ENCODE measurements at regions not wholly inside any gene's neighbourhood (a gene's known extent, or its start where the extent isn't known, plus 50 kb on each side); places are given as distances from the start of the nearest gene placed in this dataset.

DNA sequence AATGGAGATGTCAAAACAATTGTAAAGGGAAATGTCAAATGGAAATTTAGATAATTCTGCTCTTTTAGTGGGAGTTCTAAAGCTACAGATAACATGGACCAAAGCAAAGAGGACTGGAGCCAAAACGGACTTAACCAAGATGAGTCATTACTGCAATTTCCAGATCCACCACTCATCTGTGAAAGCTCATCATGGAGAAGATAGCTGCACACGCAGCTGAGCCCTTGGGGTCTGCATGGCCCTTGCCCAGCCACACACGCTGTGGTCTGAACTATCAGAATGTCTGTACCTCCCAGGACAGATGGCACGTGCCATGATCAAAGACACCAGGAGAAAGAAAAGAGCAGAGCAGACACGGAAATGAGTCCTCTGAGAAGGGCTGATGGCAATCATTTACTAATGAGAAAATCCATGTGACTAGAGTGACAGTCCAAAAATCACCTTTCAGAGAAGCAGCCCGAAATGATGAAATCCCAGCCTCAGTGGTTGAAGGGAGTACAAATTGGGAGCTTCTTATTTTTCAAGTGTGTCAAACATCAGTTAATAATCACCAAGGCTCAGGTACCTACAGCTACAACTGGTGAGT, 177.9 kb upstream of the MGMT start:
- no peak overlapping the region for H3K27ac ChIP-seq (ENCODE audit: low read depth, low read length)
- Mint-ChIP-seq H3K4me3 (no peak overlapping the region), H3K36me3 (no peaks in the 10 kb centered on the region), H3K27ac (no peak overlapping the region), H3K4me1 (no peaks in the 10 kb centered on the region), H3K27me3 (peaks cover 0 to 23% (median 8%) of the 10 kb centered on the region in 5 donors), H3K9me3 (peaks cover 0 to 6% (median 0%) of the 10 kb centered on the region in 11 donors)
- intact Hi-C loops (cut with micrococcal nuclease) = no loop called here
- no peak overlapping the region for H3K4me3 ChIP-seq (ENCODE audit: low read length)
- no peak for ATAC-seq
- no peak for DNase-seq
- ChIA-PET POLR2A (no interaction called here), CTCF (no interaction called here)
- no peaks in the 10 kb centered on the region for H3K4me1 ChIP-seq (ENCODE audit: control insufficient read depth in 2 of 2, insufficient read depth in 2 of 2, low read length in 2 of 2)
- H3K9me3 ChIP-seq (ENCODE audit: control insufficient read depth in 2 of 3, low read length in 3 of 3) = no peaks in the 10 kb centered on the region
- H3K27me3 ChIP-seq (ENCODE audit: control insufficient read depth in 2 of 2, insufficient read depth in 2 of 2, low read length in 2 of 2) = no peaks in the 10 kb centered on the region
- H3K36me3 ChIP-seq (ENCODE audit: control insufficient read depth in 2 of 3, insufficient read depth in 3 of 3, low read length in 3 of 3) = no peaks in the 10 kb centered on the region

- peaks cover 0 to 6% (median 0%) of the 10 kb centered on the region in 11 donors for H3K9me3 Mint-ChIP-seq
- no peaks in the 10 kb centered on the region for H3K4me1 ChIP-seq (ENCODE audit: control insufficient read depth in 2 of 2, insufficient read depth in 2 of 2, low read length in 2 of 2)
- H3K4me3 ChIP-seq (ENCODE audit: low read length) = no peak overlapping the region
- POLR2A ChIA-PET = no interaction called here
- CTCF ChIA-PET = interaction anchor here (0.8 kb wide), 1 partner anchor 92 kb away, joined by 3 read pairs; no protein-coding TSS in a partner anchor
- H3K4me1 Mint-ChIP-seq = no peaks in the 10 kb centered on the region
- H3K36me3 Mint-ChIP-seq = no peaks in the 10 kb centered on the region
- DNase-seq (no peak), ATAC-seq (no peak)
- H3K27ac ChIP-seq (ENCODE audit: low read depth, low read length) = no peak overlapping the region
- H3K27me3 ChIP-seq (ENCODE audit: control insufficient read depth in 2 of 2, insufficient read depth in 2 of 2, low read length in 2 of 2) = no peaks in the 10 kb centered on the region
- intact Hi-C loops (cut with micrococcal nuclease) = no loop called here
- no peaks in the 10 kb centered on the region for H3K9me3 ChIP-seq (ENCODE audit: control insufficient read depth in 2 of 3, low read length in 3 of 3)
- H3K27me3 Mint-ChIP-seq = peaks cover 0 to 32% (median 10%) of the 10 kb centered on the region in 5 donors
- no peak overlapping the region for H3K4me3 Mint-ChIP-seq
- H3K27ac Mint-ChIP-seq = no peak overlapping the region
- H3K36me3 ChIP-seq (ENCODE audit: control insufficient read depth in 2 of 3, insufficient read depth in 3 of 3, low read length in 3 of 3) = no peaks in the 10 kb centered on the region
These were observed 172.9 kb upstream of the MGMT start for GRCh38 chr10:129293991-129294700.

- no peak for DNase-seq
- no peak overlapping the region for H3K4me3 Mint-ChIP-seq
- Histone ChIP-seq H3K9me3 (ENCODE audit: control insufficient read depth in 2 of 3, low read length in 3 of 3) (no peaks in the 10 kb centered on the region), H3K27ac (ENCODE audit: low read depth, low read length) (no peak overlapping the region), H3K27me3 (ENCODE audit: control insufficient read depth in 2 of 2, insufficient read depth in 2 of 2, low read length in 2 of 2) (no peaks in the 10 kb centered on the region), H3K36me3 (ENCODE audit: control insufficient read depth in 2 of 3, insufficient read depth in 3 of 3, low read length in 3 of 3) (no peaks in the 10 kb centered on the region), H3K4me3 (ENCODE audit: low read length) (no peak overlapping the region), H3K4me1 (ENCODE audit: control insufficient read depth in 2 of 2, insufficient read depth in 2 of 2, low read length in 2 of 2) (no peaks in the 10 kb centered on the region)
- POLR2A ChIA-PET = no interaction called here
- H3K36me3 Mint-ChIP-seq = no peaks in the 10 kb centered on the region
- H3K27me3 Mint-ChIP-seq = peaks cover 3 to 35% (median 10%) of the 10 kb centered on the region in 5 donors
- CTCF ChIA-PET = no interaction called here
- H3K27ac Mint-ChIP-seq = no peak overlapping the region
- H3K4me1 Mint-ChIP-seq = no peaks in the 10 kb centered on the region
- H3K9me3 Mint-ChIP-seq = peaks cover 0 to 6% (median 0%) of the 10 kb centered on the region in 11 donors
- no peak for ATAC-seq
- intact Hi-C loops (cut with micrococcal nuclease) = no loop called here
These were observed 172.1 kb upstream of the MGMT start for GRCh38 chr10:129294944-129295343.

DNA sequence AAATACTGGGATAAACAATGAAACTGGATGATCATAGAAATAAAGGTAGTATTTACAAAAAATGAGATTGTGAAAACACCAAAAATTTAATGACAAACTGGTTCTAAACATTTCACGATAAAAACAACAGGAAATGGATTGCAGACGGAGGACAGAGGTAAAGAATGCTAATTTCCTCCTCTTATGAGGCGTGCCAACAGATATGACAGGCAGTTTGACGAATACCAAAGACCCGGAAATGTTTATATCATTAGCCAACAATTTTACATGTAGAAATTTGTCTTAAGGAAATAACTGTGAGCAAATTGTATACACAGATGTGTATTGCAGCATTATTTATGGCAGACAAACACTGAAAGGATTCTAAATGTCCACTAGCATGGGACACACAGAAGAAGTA, 162.0 kb upstream of the MGMT start:
- no peak overlapping the region for H3K4me3 ChIP-seq (ENCODE audit: low read length)
- H3K9me3 Mint-ChIP-seq = peaks cover 0 to 1% (median 0%) of the 10 kb centered on the region in 11 donors
- no peak overlapping the region for H3K4me3 Mint-ChIP-seq
- peaks cover 0 to 12% (median 4%) of the 10 kb centered on the region in 5 donors for H3K27me3 Mint-ChIP-seq
- H3K27ac ChIP-seq (ENCODE audit: low read depth, low read length) = no peak overlapping the region
- H3K27ac Mint-ChIP-seq = no peak overlapping the region
- intact Hi-C loops (cut with micrococcal nuclease) = no loop called here
- H3K36me3 Mint-ChIP-seq = no peaks in the 10 kb centered on the region
- no peaks in the 10 kb centered on the region for H3K4me1 ChIP-seq (ENCODE audit: control insufficient read depth in 2 of 2, insufficient read depth in 2 of 2, low read length in 2 of 2)
- no peaks in the 10 kb centered on the region for H3K9me3 ChIP-seq (ENCODE audit: control insufficient read depth in 2 of 3, low read length in 3 of 3)
- POLR2A ChIA-PET = interaction anchor here (0.7 kb wide), 1 partner anchor 262 kb away, joined by 3 read pairs; no protein-coding TSS in a partner anchor
- H3K36me3 ChIP-seq (ENCODE audit: control insufficient read depth in 2 of 3, insufficient read depth in 3 of 3, low read length in 3 of 3) = no peaks in the 10 kb centered on the region
- CTCF ChIA-PET = no interaction called here
- no peaks in the 10 kb centered on the region for H3K27me3 ChIP-seq (ENCODE audit: control insufficient read depth in 2 of 2, insufficient read depth in 2 of 2, low read length in 2 of 2)
- no peak for DNase-seq
- no peaks in the 10 kb centered on the region for H3K4me1 Mint-ChIP-seq
- ATAC-seq = no peak

DNA sequence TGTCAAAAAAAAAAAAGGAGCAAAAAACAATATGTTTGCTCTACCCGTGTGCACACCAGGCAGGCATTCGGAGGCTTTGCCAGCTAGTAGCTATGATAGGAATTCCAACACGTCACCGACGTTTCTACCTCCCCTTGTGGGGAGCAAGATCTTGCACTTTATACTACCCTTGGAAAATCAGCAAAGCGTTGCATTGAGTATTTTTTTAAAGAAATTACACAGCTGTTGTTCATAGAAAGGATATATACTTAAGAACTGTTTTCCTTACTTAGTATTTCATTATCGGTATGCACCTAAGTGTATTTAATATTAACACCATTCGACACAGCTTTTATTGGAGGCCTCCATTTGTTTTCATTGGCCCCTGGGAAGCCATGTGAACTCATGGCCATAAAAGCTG, 159.9 kb upstream of the MGMT start:
- no peaks in the 10 kb centered on the region for H3K27me3 ChIP-seq (ENCODE audit: control insufficient read depth in 2 of 2, insufficient read depth in 2 of 2, low read length in 2 of 2)
- POLR2A ChIA-PET = interaction anchor here (0.6 kb wide), 1 partner anchor 12 kb away, joined by 3 read pairs; no protein-coding TSS in a partner anchor

DNA sequence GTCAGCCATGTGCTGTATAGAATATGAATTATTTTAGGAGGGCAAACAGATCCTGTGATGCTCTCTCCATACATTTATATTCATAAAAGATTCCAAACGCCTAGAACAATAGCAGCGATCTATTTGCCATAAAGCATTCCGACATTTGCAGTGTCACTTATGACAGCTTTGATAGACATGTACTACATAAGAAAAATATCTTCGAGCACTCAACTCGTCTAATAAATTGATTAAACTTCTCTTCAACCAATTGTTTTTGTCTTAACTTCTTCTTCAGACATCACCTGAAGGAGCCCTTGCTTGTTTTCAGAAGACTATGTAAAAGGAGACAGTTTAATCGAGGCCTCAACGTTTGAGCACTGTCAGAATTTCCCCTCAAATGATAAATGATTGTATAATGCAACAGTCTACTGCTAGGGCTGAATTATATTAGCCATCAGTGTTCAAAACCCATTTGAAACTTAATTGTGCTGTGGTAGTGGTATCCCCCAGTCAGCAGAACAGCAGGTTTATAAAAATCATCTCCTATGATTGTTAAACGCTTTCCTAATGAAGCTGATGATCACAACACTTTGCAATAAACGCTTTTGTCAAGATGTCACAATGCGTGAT, 158.0 kb upstream of the MGMT start:
- Mint-ChIP-seq H3K27ac (no peak overlapping the region), H3K4me3 (no peak overlapping the region), H3K27me3 (peaks cover 3 to 18% (median 6%) of the 10 kb centered on the region in 5 donors), H3K36me3 (peaks cover 0 to 7% (median 0%) of the 10 kb centered on the region in 5 donors), H3K9me3 (peaks cover 0 to 4% (median 0%) of the 10 kb centered on the region in 11 donors), H3K4me1 (no peaks in the 10 kb centered on the region)
- ChIA-PET CTCF (no interaction called here), POLR2A (no interaction called here)
- DNase-seq = no peak
- Histone ChIP-seq H3K27ac (ENCODE audit: low read depth, low read length) (no peak overlapping the region), H3K4me3 (ENCODE audit: low read length) (no peak overlapping the region), H3K4me1 (ENCODE audit: control insufficient read depth in 2 of 2, insufficient read depth in 2 of 2, low read length in 2 of 2) (no peaks in the 10 kb centered on the region), H3K9me3 (ENCODE audit: control insufficient read depth in 2 of 3, low read length in 3 of 3) (no peaks in the 10 kb centered on the region), H3K36me3 (ENCODE audit: control insufficient read depth in 2 of 3, insufficient read depth in 3 of 3, low read length in 3 of 3) (no peaks in the 10 kb centered on the region), H3K27me3 (ENCODE audit: control insufficient read depth in 2 of 2, insufficient read depth in 2 of 2, low read length in 2 of 2) (no peaks in the 10 kb centered on the region)
- intact Hi-C loops (cut with micrococcal nuclease) = no loop called here
- no peak for ATAC-seq

More for the DNA sequence above, 159.9 kb upstream of the MGMT start:
- H3K4me3 Mint-ChIP-seq = no peak overlapping the region
- H3K36me3 Mint-ChIP-seq = peaks cover 0 to 1% (median 0%) of the 10 kb centered on the region in 5 donors
- Histone ChIP-seq H3K9me3 (ENCODE audit: control insufficient read depth in 2 of 3, low read length in 3 of 3) (no peaks in the 10 kb centered on the region), H3K4me3 (ENCODE audit: low read length) (no peak overlapping the region), H3K27ac (ENCODE audit: low read depth, low read length) (no peak overlapping the region), H3K4me1 (ENCODE audit: control insufficient read depth in 2 of 2, insufficient read depth in 2 of 2, low read length in 2 of 2) (no peaks in the 10 kb centered on the region), H3K36me3 (ENCODE audit: control insufficient read depth in 2 of 3, insufficient read depth in 3 of 3, low read length in 3 of 3) (no peaks in the 10 kb centered on the region)
- ATAC-seq = no peak
- CTCF ChIA-PET = no interaction called here
- no peaks in the 10 kb centered on the region for H3K9me3 Mint-ChIP-seq
- no peaks in the 10 kb centered on the region for H3K4me1 Mint-ChIP-seq
- H3K27me3 Mint-ChIP-seq = peaks cover 3 to 7% (median 4%) of the 10 kb centered on the region in 5 donors
- H3K27ac Mint-ChIP-seq = no peak overlapping the region
- no peak for DNase-seq
- intact Hi-C loops (cut with micrococcal nuclease) = no loop called here
